Esophagus muscularis mucosa (tissue), 3 donors: ENCODE measurements at regions not wholly inside any gene's neighbourhood (a gene's known extent, or its start where the extent isn't known, plus 50 kb on each side); places are given as distances from the start of the nearest gene placed in this dataset.

Experiments
- CTCF ChIP-seq, 3 experiments: fragments of 200-600 bp in 2 of 3; fragments of 450-650 bp in 1 of 3; sonication (generic) in 2 of 3; IDR thresholded peaks; one replicate each; pipeline ENCODE4 v1.5.1; 2017 to 2019; ENCODE audit warnings: antibody characterized with exemption in 3 of 3, mild to moderate bottlenecking in 2 of 3, moderate library complexity in 1 of 3
- EP300 ChIP-seq: sonication (generic); formaldehyde crosslinking; IDR thresholded peaks from one replicate; pipeline ENCODE4 v1.6.1; 2017; ENCODE audit warnings: antibody characterized with exemption

- no peak for TF ChIP-seq EP300
- TF ChIP-seq CTCF (IDR thresholded peaks at IDR 0.05), result no peak
These were observed 163.8 kb upstream of the PIRT start for GRCh38 chr17:11001651-11002050.
